ENCODE measurements at regions not wholly inside any gene's neighbourhood (a gene's known extent, or its start where the extent isn't known, plus 50 kb on each side); places are given as distances from the start of the nearest gene placed in this dataset.

- TF ChIP-seq CTCF (IDR thresholded peaks at IDR 0.05; ENCODE audit: insufficient read depth in 1 of 2, low read depth in 1 of 2, low read length in 1 of 2, severe bottlenecking in 1 of 2, unreplicated experiment in 1 of 2): no peak
- Histone ChIP-seq H3K27me3 (replicated peaks; ENCODE audit: control insufficient read depth, insufficient read depth, low read length) (no peaks in the 10 kb centered on the region), H3K4me1 (no peaks in the 10 kb centered on the region), H3K9me3 (no peaks in the 10 kb centered on the region), H3K4me3 (ENCODE audit: low read depth, low read length) (no peak overlapping the region), H3K36me3 (ENCODE audit: control insufficient read depth, insufficient read depth, low read length) (no peaks in the 10 kb centered on the region)
- ChIA-PET POLR2A (no interaction called here), CTCF (no interaction called here)
- BruUV-seq (replicated peaks): no TSS peak
- intact Hi-C loops (cut with micrococcal nuclease; ENCODE audit: unreplicated experiment): no loop called here
- no peak for DNase-seq
- no peak overlapping the region for H3K27ac Mint-ChIP-seq (ENCODE audit: unreplicated experiment)
- no peaks in the 10 kb centered on the region for H3K4me1 Mint-ChIP-seq (ENCODE audit: low read depth, unreplicated experiment)
- no peak overlapping the region for H3K4me3 Mint-ChIP-seq (ENCODE audit: unreplicated experiment)
- peaks cover 15% of the 10 kb centered on the region for H3K27me3 Mint-ChIP-seq (ENCODE audit: insufficient read depth, unreplicated experiment)
- no peaks in the 10 kb centered on the region for H3K36me3 Mint-ChIP-seq (ENCODE audit: insufficient read depth, unreplicated experiment)
- H3K9me3 Mint-ChIP-seq (ENCODE audit: unreplicated experiment): no peaks in the 10 kb centered on the region
Observed at GRCh38 chr20:24337551-24337950, 131.9 kb upstream of the SYNDIG1 start.

GRCh38 chr20:24337069-24337468 is 132.4 kb upstream of the SYNDIG1 start:
- no peak for DNase-seq
- Mint-ChIP-seq H3K27ac (ENCODE audit: unreplicated experiment) (no peak overlapping the region), H3K36me3 (ENCODE audit: insufficient read depth, unreplicated experiment) (no peaks in the 10 kb centered on the region), H3K4me3 (ENCODE audit: unreplicated experiment) (no peak overlapping the region), H3K27me3 (ENCODE audit: insufficient read depth, unreplicated experiment) (peaks cover 13% of the 10 kb centered on the region), H3K4me1 (ENCODE audit: low read depth, unreplicated experiment) (no peaks in the 10 kb centered on the region), H3K9me3 (ENCODE audit: unreplicated experiment) (no peaks in the 10 kb centered on the region)
- Histone ChIP-seq H3K27me3 (replicated peaks; ENCODE audit: control insufficient read depth, insufficient read depth, low read length) (no peaks in the 10 kb centered on the region), H3K36me3 (ENCODE audit: control insufficient read depth, insufficient read depth, low read length) (no peaks in the 10 kb centered on the region), H3K4me3 (ENCODE audit: low read depth, low read length) (no peak overlapping the region), H3K9me3 (no peaks in the 10 kb centered on the region), H3K4me1 (no peaks in the 10 kb centered on the region)
- intact Hi-C loops (cut with micrococcal nuclease; ENCODE audit: unreplicated experiment): no loop called here
- no TSS peak for BruUV-seq (replicated peaks)
- TF ChIP-seq CTCF (IDR thresholded peaks at IDR 0.05; ENCODE audit: insufficient read depth in 1 of 2, low read depth in 1 of 2, low read length in 1 of 2, severe bottlenecking in 1 of 2, unreplicated experiment in 1 of 2): no peak
- ChIA-PET CTCF (no interaction called here), POLR2A (no interaction called here)

GRCh38 chr20:24334830-24335229 is 134.6 kb upstream of the SYNDIG1 start:
- no peak for DNase-seq
- peaks cover 5% of the 10 kb centered on the region for H3K27me3 Mint-ChIP-seq (ENCODE audit: insufficient read depth, unreplicated experiment)
- no peaks in the 10 kb centered on the region for H3K36me3 Mint-ChIP-seq (ENCODE audit: insufficient read depth, unreplicated experiment)
- H3K4me1 Mint-ChIP-seq (ENCODE audit: low read depth, unreplicated experiment): no peaks in the 10 kb centered on the region
- Histone ChIP-seq H3K27me3 (replicated peaks; ENCODE audit: control insufficient read depth, insufficient read depth, low read length) (no peaks in the 10 kb centered on the region), H3K36me3 (ENCODE audit: control insufficient read depth, insufficient read depth, low read length) (no peaks in the 10 kb centered on the region), H3K4me1 (no peaks in the 10 kb centered on the region), H3K4me3 (ENCODE audit: low read depth, low read length) (no peak overlapping the region), H3K9me3 (no peaks in the 10 kb centered on the region)
- CTCF ChIA-PET: no interaction called here
- TF ChIP-seq CTCF (IDR thresholded peaks at IDR 0.05; ENCODE audit: insufficient read depth in 1 of 2, low read depth in 1 of 2, low read length in 1 of 2, severe bottlenecking in 1 of 2, unreplicated experiment in 1 of 2): no peak
- H3K9me3 Mint-ChIP-seq (ENCODE audit: unreplicated experiment): no peaks in the 10 kb centered on the region
- intact Hi-C loops (cut with micrococcal nuclease; ENCODE audit: unreplicated experiment): no loop called here
- H3K4me3 Mint-ChIP-seq (ENCODE audit: unreplicated experiment): no peak overlapping the region
- POLR2A ChIA-PET: no interaction called here
- no peak overlapping the region for H3K27ac Mint-ChIP-seq (ENCODE audit: unreplicated experiment)
- no TSS peak for BruUV-seq (replicated peaks)

All from Caco-2 (cell line).